GM21367 (cell line): ENCODE measurements at regions not wholly inside any gene's neighbourhood (a gene's known extent, or its start where the extent isn't known, plus 50 kb on each side); places are given as distances from the start of the nearest gene placed in this dataset.
"Not testable (repeated sequence)": the region's sequence is repeated elsewhere in the genome, so short reads cannot be mapped to it uniquely, and the experiment has no call there.

Experiments used
- ATAC-seq: cut with Tn5 transposase; IDR thresholded peaks from one replicate; pipeline ENCODE4 v1.9.1; 2021; ENCODE audit not compliant: unreplicated experiment

DNA sequence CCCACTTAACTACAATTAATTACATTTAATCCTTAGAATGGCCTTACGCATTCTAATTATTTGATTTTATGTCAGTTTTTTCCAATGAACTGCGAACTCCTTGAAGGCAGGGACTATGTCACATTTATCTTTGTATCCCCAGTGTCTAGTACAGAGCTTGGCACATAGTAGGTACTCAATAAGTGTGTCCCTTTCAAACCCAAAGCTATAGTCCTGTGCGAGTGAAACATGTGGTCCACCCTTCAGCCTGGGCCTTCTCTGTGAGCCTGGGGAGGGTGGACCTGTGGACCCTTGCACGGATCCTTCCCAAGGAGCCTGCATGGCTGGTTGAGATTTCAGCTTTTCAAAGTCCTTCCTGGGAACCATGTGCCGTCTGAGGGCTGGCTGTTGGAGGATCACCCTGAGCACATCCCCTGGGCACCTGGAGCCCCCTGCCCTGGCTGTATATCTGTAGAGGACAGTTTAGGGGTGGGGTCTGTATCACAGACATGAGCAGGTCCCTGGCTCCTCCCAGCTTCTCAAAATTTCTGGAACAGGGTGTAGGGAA is 103.1 kb downstream of the IER5 start:
- no peak for ATAC-seq

DNA sequence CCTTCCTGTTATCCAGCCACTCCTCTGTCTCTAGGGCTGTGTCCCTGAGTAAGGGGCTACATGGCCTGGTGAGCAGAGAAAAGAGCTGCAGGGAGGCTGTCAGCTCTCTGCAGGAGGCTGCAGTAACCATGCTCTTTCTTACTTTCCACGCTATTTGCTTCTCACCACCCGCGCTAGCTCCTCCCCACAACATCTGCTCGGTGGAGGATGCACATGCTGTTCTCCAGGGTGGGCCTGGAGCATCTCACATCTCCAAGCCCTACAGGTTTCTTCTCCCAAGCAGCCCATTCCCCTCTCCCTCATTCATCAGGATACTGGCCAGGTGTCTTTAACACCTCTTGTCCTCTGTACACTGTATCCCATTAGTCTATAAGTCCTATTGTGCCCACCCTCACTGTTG is 103.8 kb downstream of the IER5 start:
- no peak for ATAC-seq

DNA sequence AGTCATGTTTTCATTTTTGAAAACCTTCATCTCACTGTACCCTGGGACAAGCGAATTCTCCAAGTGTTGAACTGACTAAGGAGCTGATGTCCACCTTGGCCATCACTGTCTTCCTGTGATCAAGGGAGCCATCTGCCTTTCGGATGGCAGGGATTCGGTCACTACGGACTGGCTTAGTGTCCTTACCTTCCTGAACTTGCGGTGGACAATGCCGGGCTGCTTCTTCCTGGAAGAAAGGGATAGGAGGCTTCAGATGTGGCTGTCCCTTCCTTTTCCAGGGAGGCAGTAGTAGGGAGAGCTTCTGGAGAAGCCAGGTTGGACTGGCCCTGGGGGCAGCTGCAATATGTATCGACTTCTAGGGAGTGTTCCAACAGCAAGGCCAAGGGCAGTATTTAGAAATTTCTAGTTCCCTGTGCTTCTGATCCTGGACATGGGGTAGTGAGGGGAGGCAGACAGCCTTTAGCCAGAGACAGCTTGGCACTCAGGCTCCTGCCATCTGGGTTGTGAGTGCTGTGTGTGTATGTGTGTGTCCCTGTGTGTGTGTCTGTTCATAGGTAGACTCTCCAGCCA is 114.6 kb downstream of the IER5 start:
- no peak for ATAC-seq

DNA sequence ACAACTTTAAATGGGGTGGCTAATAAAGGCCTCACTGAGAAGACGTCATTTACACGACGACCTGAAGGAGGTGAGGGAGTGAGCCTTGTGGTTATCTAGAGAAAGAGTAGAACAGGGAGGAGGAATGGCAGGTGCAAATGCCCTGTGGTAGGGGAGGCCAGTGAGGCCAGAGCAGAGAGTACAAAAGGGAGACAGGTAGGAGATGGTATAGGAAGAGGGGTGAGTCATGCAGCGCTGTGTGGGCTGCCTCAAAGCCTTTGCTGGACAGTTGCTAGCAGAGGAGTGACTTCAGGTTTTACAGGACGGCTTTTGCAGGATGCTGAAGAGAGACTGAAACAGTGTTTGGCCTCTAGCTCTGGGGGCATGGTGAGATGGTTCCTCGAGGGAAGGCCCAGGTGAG is 116.0 kb downstream of the IER5 start:
- ATAC-seq = no peak

DNA sequence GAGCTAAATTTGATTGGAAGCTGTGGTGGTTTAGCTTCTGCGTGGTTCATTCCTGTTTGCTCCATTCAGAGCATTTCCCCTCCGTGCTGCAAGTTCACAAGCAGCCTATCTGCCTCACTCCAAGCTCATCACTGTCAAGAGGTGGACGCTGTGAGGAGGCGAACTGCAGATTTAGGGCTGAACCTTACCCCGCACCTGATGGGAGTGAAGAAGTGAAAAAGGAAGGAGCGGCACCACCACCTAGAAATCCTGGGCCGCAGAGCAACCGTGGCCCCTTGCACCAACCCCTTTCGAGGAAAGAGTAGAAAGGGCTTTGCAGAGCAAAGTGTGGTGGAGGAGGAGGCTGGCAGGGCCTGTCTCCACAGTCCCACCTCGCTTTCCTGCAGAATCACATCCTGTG is 117.4 kb downstream of the IER5 start:
- no peak for ATAC-seq

DNA sequence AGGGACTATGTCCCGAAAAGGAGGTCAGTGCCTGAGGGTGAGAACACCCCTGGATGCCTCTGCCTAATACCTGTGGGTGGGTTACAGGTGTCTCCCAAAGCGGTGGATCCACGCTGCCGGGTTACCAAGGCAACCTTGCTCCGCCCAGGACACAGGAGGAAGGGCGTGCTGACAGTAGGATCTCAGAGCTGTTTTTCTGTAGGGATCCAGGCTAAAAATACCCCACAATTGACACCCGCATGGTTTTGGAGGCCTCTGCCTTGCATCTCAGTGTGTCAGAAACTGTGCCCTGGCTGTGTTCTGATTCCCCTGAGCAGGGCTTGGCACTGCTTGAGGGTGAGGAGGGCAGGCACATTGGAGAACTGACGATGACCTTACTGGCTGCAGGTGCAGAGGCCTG is 118.0 kb downstream of the IER5 start:
- no peak for ATAC-seq

DNA sequence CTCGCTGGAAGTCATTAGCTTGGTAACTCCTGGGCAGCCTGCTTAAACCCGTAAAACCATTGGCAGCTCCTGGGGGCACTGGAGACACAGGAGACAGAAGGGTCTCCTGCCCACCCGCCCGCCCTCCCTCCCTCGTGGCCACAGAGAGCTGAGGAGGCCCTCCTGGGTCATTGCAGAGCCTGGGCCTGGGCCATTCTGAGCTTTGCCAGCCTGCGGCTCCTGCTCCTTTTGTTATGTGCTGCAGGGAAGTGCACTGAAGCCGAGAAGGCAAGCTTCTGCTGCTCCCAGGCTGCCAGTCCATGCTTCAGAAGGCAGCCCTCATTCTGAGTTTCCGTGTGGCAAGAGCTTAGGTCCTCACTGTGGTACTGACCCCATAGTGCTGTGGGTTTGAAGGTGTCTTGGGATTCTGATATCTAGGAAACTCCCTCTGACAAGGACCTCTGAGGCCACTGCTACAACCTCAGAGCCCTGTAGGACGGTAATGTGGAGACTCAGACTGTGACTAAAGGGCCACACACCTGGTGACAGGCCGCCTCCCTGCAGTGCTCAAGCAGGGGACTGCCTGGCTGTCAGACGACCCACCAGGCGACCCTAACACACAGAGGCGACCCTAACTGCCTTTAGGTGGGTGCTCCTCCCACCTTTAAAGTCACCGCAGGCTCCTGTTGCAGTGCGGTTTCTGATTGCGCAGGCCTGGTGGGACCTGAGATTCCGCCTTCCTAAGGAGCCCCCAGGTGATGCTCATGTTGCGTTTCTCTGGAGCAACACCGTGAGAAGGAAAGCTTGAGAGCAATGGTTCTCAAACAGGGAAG is 118.7 kb downstream of the IER5 start:
- ATAC-seq = no peak

DNA sequence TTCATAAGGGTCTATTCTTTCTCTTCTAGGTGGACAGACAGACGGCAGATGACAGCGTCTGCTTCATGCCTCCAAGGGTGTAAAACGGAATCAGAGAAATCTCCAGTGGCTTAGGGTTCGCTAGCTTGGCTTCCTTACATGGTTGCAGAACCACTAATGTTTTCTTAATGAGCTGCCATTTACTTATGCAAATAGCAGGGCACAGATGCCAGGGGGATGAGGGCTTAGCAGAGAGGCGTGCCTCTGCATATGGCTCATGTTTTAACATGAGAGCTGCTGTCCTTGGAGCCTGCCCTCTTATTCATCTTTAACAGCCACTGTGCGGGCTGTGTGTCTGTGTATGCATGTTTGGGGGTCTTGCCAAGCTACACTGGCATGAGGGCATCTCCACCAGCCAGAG is 119.6 kb downstream of the IER5 start:
- no peak for ATAC-seq

DNA sequence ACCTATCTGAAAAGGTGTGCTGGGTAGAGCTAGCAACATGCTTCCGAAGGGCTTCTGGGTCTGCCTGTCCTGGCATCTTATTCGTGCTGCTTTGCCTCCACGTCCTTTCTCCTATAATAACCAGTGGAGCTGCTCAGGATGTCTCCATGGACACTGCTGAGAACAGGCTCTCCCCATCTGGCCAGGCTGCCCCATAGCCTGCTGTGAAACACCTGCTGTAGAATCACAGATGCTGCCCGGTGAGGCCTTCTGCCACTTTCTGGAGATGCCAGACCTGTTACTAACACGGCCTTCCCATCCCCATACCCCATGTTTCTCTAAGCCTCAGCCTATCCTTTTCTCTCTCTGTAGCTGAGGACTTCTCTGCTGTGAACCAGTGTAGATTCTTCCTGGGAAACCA is 120.5 kb downstream of the IER5 start:
- ATAC-seq = no peak

DNA sequence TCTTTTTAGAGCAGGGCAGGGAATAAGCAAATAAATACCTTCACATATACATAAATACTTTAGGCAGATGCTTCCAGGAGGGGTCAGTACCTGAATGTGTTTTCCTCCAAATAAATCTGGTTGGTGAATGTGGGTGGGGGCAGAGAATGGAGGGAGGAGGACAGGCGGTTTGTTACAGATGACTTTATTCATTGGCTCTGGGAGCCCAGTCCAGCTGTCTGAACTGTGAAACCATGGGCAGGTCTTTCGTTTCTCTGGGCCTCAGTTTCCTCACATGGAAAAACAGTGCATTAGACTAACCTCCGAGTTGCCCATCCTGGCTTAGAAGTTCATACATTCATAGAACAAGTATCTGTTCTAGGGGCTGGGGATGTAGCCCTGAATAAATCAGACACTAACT is 124.6 kb downstream of the IER5 start:
- ATAC-seq = no peak

DNA sequence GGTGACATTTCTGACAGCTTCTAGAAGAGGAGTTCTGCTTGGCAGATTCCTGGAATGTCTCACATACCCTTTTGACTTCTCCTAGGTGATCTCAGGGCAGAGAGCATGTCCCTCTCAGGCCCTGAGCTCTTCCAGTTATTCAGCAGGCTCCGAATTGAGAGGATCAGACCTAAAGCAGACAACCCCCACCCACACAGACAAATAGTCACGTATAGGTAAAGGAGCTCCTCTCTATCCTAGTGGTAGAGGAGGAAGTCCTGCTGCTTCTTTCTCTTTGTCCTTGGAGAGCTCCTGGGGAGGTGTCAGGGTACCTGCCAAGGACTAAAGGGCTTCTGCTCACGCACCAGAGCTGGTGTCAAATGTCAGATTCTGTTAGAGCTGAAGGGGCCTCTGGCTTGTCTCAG is 128.1 kb downstream of the IER5 start:
- no peak for ATAC-seq

DNA sequence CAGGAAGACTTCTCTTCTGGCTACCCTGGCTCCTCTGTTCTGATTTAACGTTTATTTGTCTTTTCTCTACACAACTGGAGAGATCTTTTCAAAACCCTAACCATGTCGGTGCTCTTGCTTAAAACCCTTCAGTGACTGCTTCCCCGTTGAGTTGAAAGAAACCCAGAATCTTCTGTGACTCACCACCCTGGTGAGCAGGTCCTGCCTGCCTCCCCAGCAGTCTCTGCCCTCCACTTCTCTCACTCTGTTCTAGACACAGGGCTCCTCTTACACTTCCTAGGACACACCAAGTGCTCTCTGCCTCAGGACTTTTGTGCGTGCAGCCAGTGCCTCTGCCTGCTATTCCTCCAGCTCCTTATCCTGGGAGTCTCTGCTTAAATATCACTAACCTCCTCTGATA is 131.4 kb downstream of the IER5 start:
- no peak for ATAC-seq

DNA sequence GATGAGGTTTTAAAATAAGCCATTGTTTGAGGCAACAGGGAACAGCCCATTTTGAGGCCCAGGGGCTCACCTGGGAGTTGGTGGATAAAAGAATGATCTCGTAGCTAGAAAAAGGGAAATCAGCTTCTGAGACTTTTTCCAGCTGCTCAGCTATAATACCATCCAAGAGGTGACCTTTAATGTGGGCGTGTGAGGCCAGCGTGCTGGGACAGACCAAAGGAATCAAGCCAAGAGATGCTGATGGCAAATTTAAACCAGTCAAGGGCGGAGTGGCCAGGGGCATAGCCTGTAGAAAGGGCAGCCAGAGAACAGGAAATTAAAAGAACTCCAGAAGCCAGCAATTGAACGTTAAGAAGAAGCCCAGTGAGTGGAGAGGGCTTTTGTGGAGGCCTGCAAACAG is 132.6 kb downstream of the IER5 start:
- ATAC-seq = no peak

DNA sequence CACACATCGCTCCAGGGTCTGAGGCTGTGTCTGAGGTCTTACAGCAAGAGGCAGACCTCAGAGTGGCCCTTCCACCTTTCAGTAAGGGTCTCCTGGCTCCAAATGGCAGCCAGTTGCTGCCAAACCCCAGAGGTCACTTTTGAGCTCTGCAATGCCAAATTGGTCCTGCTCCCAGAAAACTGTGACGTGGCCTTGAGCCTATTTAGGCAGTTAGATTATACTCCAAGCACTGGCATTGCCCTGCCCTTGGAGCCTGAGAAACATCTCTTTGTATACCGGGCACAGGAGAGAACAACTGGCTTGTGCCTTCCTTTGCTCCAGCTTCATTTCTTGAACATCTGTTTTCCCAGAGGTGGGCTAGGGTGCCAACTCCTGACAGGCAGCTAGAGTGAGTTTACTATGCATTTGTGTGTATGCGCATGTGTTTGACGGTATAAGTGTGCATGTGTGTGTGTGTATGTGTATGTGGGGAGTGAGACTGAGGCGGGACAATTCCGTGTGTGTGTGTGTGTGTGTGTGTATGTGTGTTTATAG is 134.5 kb downstream of the IER5 start:
- no peak for ATAC-seq

DNA sequence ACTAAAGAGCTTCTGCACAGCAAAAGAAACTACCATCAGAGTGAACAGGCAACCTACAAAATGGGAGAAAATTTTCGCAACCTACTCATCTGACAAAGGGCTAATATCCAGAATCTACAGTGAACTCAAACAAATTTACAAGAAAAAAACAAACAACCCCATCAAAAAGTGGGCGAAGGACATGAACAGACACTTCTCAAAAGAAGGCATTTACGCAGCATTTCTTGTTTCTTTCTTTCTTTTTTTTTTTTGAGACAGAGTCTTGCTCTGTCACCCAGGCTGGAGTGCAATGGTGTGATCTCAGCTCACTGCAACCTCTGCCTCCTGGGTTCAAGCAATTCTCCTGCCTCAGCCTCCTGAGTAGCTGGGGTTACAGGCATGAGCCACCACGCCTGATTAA is 138.2 kb downstream of the IER5 start:
- ATAC-seq = not testable (repeated sequence)

DNA sequence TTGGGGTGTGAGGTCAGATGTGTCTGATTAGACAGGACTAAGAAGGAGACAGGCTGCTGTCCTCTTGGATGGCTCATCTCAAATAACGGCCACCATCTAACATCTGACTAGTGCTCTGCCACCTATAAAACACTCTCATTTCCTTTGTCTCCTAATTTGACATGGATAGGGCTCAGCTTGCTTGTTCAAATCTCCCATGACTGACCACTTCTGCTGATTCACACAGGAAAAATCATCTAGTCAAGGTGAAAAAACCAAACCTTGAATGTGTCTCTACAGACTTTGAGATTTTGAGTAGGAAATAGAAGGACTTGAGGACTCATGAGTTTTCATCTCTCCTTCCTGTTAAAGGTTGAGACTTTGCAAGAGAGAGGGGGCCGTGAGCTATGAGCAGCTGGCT is 150.6 kb downstream of the IER5 start:
- no peak for ATAC-seq

DNA sequence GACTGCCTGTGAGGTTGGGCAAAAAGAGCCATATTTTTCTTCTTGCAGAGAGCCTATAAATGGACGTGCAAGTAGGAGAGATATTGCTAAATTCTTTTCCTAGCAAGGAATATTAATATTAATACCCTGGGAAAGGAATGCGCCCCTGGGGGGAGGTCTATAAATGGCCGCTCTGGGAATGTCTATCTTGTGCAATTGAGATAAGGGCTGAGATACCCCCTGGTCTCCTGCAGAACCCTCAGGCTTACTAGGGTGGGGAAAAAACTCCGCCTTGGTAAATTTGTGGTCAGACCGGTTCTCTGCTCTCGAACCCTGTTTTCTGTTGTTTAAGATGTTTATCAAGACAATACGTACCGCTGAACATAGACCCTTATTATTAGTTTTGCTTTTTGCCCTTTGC is 157.8 kb downstream of the IER5 start:
- not testable (repeated sequence) for ATAC-seq

DNA sequence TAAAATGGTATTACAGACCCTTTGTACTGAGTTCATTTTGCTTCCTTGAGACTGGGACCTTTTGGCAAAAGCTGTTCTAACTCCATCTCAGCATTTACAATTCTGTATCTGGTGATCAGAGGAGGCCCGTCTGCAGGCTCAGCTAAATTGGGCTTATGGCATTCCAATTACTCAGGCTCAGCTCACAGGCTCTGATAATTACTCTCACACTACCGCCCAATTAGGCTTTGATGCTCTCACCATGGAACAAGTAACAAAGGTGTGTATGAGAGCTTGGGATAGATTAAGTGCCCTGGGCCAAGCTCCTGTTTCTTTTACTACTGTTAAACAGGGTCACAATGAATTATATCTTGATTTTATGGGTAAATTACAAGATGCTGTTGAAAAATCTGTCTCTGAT is 159.9 kb downstream of the IER5 start:
- ATAC-seq = not testable (repeated sequence)

DNA sequence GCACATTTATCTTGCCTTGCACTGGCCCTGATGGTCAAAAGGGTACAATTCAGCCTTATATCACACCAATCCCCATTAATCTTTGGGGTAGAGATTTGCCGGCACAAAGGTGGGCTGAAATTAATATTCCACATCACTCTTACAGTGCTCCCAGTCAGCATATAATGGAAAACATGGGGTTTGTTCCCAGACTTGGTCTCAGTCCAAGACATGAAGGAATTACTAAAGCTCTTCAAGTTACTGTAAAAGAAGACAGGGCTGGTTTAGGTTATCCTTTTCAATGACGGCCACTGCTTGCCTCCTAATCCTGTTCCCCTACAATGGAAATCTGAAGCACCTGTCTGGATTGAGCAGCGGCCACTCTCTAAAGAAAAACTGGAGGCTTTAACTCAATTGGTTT is 160.7 kb downstream of the IER5 start:
- no peak for ATAC-seq

DNA sequence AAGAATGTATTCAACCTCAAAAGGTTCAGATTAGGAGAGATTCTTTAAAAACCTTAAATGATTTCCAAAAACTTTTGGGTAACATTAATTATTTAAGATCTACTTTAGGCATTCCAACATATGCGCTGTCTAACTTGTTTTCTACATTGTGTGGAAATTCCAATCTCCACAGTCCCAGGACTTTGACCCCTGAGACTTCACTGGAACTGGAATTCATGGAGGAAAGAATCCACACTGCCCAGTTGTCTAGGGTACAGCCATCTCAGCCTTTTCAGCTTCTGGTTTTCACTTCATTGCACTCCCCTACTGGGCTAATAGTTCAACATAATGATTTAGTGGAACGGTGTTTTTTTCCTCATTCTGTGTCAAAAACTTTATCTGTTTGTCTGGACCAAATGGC is 161.5 kb downstream of the IER5 start:
- no peak for ATAC-seq

DNA sequence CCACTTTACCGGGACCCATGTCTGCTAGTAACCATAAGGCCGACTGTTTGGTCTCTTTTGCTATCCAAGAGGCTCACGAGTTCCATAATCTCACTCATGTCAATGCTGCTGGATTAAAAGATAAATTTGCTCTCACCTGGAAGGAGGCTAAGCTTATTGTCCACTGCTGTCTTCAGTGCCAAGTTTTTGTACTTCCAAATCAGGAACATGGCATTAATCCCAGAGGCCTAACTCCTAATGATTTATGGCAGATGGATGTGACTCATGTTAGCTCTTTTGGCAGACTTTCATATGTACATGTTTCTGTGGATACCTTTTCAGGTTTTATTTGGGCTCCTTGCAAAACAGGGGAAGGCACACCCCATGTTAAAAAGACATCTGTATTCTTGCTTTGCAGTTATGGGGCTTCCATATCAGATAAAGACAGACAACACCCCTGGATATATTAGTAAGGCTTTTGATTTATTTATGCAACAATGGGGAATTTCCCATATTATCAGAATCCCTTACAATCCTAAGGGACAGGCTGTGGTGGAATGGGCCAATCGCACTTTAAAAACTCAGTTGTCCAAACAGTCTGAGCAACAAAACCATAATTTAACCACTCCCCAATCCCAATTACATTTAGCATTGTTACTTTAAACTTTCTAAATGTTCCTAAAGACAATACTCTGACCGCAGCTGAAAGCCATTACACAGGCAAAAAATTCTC is 162.7 kb downstream of the IER5 start:
- no peak for ATAC-seq

DNA sequence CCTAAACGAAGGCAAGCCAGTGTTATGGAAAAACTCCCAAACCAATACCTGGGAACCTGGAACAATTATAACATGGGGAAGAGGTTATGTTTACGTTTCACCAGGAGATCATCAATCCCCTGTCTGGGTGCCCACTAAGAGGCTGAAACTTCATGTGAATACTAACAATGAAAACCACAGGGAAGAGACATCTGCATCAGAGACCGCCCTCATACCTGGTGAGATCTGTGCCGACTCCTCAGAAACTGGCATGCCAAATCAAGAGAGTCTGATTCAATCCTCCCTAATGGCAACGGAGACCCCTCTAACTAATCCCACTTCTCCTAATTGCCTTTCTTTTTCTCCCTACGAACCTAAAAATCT is 163.2 kb downstream of the IER5 start:
- no peak for ATAC-seq
